Prostate gland (tissue), 2 donors: ENCODE measurements at regions not wholly inside any gene's neighbourhood (a gene's known extent, or its start where the extent isn't known, plus 50 kb on each side); places are given as distances from the start of the nearest gene placed in this dataset.

Source experiments
- CTCF ChIP-seq, 4 experiments: fragments of 200-600 bp in 2 of 4; fragments of 450-650 bp in 2 of 4; sonication (generic) in 2 of 4; IDR thresholded peaks; 1 replicate in 3 of 4; 2 replicates in 1 of 4; pipeline ENCODE4 v1.5.1; 2016 to 2019; ENCODE audit warnings: antibody characterized with exemption in 4 of 4, mild to moderate bottlenecking in 2 of 4, moderate library complexity in 2 of 4
- POLR2AphosphoS5 ChIP-seq: sonication (generic); formaldehyde crosslinking; IDR thresholded peaks from one replicate; pipeline ENCODE4 v1.6.1; 2017; ENCODE audit warnings: antibody characterized with exemption

GRCh38 chr12:53856132-53856531, 82.5 kb upstream of the HOXC13 start:
- TF ChIP-seq CTCF (IDR thresholded peaks at IDR 0.05) (no peak), POLR2AphosphoS5 (no peak)
